ENCODE measurements at regions not wholly inside any gene's neighbourhood (a gene's known extent, or its start where the extent isn't known, plus 50 kb on each side); places are given as distances from the start of the nearest gene placed in this dataset.

DNA sequence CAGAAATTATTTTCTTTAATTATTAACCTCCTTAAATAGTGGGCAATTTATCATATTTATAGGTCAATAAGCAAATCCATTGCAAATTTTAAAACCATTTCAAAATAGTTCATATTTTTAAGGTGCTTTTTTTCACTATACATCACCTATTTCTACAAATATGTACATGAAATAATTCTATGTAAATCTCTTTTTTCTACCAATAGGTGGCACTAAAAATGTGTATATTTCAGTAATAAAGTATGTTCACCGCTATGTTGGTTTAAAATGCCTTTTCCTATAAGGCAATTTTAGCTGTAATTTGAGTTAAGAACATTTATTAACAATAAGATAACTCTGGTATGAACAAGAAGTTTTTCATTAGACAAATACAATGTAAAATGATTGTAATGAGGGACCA, 672.2 kb downstream of the KCTD8 start:
- no peak overlapping the region for H3K4me3 ChIP-seq (ENCODE audit: low read depth, low read length)
- TF ChIP-seq, protein P1, sequence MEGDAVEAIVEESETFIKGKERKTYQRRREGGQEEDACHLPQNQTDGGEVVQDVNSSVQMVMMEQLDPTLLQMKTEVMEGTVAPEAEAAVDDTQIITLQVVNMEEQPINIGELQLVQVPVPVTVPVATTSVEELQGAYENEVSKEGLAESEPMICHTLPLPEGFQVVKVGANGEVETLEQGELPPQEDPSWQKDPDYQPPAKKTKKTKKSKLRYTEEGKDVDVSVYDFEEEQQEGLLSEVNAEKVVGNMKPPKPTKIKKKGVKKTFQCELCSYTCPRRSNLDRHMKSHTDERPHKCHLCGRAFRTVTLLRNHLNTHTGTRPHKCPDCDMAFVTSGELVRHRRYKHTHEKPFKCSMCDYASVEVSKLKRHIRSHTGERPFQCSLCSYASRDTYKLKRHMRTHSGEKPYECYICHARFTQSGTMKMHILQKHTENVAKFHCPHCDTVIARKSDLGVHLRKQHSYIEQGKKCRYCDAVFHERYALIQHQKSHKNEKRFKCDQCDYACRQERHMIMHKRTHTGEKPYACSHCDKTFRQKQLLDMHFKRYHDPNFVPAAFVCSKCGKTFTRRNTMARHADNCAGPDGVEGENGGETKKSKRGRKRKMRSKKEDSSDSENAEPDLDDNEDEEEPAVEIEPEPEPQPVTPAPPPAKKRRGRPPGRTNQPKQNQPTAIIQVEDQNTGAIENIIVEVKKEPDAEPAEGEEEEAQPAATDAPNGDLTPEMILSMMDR (conservative IDR thresholded peaks at IDR 0.05; ENCODE audit: low read depth, low read length): no peak
- DNase-seq (ENCODE audit: low read depth): no peak

DNA sequence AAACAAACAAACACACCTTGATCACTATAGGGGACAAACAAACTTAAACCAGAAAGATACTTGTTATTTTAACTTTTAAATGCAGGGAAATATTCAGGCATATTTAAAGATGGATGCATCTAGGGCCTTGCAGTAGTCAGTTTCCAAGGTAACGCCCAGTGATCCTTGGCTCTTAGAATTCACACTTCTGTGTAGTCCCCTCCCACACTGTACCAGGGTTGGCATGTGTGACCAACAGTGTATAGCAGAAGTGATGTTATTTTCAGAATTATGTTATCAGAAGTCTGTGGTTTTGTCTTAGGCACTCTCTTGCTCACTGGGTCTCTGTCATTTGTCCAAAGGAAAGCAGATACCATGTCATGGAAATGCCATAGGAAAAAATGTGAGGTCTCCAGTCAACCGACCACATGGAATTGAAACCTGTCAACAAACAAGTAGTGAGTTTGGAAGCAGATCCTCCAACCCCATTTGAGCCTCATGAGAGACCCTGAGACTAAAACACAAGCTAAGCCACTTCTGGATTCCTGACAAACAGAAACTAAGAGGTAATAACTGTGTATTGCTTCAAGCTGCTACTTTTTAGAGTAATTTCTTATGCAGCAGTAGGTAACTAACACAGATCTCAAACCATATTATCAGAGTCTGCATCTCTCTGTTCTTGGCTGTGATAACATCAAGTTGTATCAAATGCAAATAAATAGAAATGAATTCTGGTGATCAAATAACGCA, 670.3 kb downstream of the KCTD8 start:
- H3K4me3 ChIP-seq (ENCODE audit: low read depth, low read length): no peak overlapping the region
- DNase-seq (ENCODE audit: low read depth): no peak
- TF ChIP-seq, protein P1 (conservative IDR thresholded peaks at IDR 0.05; ENCODE audit: low read depth, low read length): no peak

DNA sequence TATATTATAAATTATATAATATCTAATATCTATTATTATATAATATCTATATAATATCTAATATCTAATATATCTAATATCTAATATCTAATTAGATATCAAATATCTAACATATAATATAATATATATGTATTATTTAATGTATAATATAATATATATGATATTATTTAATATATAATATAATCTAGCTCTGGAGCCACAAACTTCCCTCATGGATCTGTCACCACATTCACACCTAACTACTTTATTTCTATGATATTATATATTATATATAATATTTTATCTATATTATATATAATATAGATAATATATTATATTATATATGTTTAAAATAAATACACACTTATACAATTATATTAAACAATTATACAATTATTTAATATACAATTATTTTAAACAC, 667.5 kb downstream of the KCTD8 start:
- no peak overlapping the region for H3K4me3 ChIP-seq (ENCODE audit: low read depth, low read length)
- TF ChIP-seq, protein P1 (conservative IDR thresholded peaks at IDR 0.05; ENCODE audit: low read depth, low read length): no peak
- DNase-seq (ENCODE audit: low read depth): no peak

DNA sequence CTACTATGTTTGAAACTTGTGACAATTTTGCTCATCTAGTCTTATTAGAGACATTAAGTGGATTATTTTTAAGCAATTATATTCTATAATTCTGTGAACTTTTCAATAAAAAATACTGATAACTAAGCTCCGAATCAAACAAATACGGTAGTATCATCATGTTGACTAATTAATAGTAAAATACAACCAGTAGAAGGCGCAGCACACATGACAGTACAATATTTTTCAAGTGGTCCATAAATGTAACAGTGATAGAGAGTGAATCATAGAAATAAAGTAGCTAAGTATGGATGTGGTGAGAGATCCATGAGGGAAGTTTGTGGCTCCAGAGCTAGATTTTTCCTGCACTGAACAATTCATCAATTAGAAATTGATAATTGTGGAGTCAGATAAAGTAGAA, 666.2 kb downstream of the KCTD8 start:
- no peak overlapping the region for H3K4me3 ChIP-seq (ENCODE audit: low read depth, low read length)
- TF ChIP-seq, protein P1 (conservative IDR thresholded peaks at IDR 0.05; ENCODE audit: low read depth, low read length): no peak
- no peak for DNase-seq (ENCODE audit: low read depth)

DNA sequence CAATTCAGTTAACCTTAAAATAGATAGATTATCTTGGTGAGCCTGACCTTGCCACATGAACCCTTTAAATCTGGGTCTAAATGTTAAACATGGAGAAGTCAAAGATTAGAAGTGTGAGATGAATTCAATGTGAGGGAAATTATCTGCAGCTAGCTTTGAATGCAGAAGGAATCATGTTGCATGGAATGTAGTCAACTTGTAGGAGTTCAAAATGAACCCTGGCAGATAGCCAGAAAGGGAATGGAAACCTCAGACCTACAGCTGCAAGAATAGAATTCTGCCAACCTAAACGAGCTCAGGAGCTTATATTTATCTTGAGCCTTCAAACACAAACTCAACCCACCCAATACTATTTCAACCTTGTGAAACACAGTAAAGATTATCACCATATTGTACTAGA, 632.5 kb downstream of the KCTD8 start:
- DNase-seq (ENCODE audit: low read depth): no peak
- no peak overlapping the region for H3K4me3 ChIP-seq (ENCODE audit: low read depth, low read length)
- TF ChIP-seq, protein P1 (conservative IDR thresholded peaks at IDR 0.05; ENCODE audit: low read depth, low read length): no peak

DNA sequence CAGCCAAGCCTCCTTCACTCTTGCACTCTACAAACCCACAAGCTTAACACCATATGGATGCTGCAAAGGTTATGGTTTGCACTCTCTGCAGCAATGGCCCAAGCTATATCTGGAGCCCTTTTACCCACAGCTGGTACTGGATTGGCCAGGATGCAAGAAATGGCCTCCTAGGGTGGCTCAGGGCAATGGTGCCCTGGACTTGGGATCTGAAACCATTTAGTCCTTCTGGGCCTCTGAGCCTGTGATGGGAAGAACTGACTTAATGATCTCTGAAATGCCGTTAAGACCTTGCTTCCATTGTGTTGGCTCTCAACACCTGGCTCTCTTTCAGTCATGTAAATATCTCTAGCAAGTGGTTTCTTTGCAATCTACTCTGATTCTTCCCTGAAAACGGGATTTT, 626.0 kb downstream of the KCTD8 start:
- TF ChIP-seq, protein P1 (conservative IDR thresholded peaks at IDR 0.05; ENCODE audit: low read depth, low read length): no peak
- no peak overlapping the region for H3K4me3 ChIP-seq (ENCODE audit: low read depth, low read length)
- no peak for DNase-seq (ENCODE audit: low read depth)

DNA sequence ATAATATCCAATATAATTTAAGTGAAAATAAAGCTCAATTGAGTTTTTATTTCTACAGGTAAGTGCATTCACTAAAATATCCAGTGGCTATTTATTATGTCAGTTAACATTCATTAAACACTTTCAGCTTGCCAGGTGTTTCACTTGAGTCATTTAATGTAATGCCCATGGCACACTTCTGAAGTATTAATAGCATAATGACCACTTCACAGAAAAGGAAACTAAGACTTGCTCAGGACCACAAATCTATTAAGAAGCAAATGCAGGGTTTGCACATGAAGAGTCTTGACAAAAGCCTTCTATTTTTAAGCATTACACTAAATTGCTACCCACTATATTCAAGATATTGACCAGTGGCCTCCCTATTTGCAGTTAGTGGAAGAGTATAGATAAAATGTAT, 612.7 kb downstream of the KCTD8 start:
- DNase-seq (ENCODE audit: low read depth): no peak
- TF ChIP-seq, protein P1 (conservative IDR thresholded peaks at IDR 0.05; ENCODE audit: low read depth, low read length): no peak
- no peak overlapping the region for H3K4me3 ChIP-seq (ENCODE audit: low read depth, low read length)

All from epithelial cell of proximal tubule (primary cell).